8988T (cell line): ENCODE measurements at regions not wholly inside any gene's neighbourhood (a gene's known extent, or its start where the extent isn't known, plus 50 kb on each side); places are given as distances from the start of the nearest gene placed in this dataset.

ENCODE experiments used
- DNase-seq: peaks from one replicate; pipeline ENCODE4 v3.0.0; 2011

DNA sequence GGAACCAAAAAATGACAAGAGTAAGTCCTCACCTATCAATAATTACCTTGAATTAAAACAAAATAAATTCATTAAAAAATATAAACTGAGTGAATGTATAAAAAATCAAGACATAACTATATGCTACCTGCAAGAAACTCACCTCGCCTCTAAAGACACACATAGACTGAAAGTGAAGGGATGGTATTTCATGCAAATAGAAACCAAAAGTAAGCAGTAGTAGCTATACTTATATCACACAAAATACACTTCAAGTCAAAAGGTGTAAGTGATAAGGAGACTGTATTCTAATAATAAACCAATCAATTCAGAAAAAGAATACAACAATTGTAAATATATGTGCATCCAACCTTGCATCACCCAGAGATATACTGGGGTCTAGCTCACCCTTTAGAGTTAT is 332.6 kb downstream of the SH2D4B start:
- DNase-seq: no peak

DNA sequence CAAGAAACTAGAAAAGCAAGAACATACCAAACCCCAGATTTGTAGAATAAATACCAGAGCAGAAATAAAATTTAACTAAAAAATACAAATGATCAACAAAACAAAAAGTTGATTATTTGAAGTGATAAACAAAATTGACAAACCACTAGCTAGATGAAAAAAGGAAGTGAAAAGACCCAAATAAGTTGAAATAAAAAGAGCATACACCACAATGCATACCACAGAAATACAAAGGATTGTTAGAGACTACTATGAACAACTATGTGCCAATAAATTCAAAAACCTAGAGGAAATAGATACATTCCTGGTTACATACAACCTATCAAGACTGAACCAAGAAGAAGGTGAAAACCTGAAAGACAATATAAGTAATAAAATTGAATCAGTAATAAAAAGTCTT is 333.4 kb downstream of the SH2D4B start:
- no peak for DNase-seq

DNA sequence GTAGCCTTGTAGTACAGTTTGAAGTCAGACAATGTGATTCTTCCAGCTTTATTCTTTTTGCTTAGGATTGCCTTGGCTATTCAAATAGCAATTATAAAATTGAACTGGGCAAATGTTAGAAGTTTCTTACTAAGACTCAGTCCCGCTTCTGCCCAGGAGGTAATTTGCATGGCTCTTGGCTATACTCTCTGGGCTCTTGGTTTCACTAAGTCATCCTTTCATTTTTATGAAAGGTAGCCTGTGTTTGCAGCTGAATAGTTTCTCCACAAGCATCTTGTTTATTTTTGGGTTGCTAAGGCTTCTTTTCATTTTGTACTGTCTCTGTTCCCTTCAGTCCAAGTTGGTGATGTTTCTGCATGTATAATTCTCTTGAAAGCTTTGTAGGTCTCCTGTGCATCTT is 340.6 kb downstream of the SH2D4B start:
- no peak for DNase-seq

DNA sequence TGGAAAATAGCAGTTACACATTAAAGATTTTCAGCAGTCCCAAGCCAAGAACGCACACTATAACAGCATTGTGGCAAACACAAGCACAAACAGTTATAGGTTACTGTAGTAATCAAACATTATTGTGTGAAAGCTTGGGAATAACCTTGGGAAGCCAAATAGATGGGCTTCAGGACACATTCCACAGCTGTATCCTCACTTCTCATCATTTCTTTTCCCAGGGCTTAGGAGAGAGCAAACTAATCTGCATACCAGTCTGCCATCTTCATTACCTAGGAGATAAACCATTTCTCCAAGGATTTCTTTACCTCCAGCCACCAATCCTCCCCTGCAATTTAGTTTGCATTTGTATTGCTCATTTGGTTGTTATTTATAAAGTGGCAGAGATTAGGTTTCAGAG is 352.4 kb downstream of the SH2D4B start:
- DNase-seq: no peak

DNA sequence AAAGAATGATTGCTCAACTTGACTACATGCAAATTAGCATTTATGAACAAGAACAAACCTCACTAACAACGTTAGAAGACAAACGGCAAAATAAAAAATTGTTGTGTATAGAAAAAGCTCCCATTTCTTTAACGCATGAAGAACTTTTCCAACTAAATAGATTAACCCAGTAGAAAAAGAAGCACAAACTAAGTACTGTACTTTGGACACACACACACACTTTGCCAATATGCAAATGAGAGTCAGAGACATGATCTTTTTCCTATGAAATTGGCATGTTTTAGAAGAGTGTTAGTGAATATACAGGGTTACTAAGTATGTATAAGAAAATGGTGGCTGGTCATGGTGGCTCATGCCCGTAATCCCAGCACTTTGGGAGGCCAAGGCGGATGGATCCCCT is 355.6 kb downstream of the SH2D4B start:
- no peak for DNase-seq

DNA sequence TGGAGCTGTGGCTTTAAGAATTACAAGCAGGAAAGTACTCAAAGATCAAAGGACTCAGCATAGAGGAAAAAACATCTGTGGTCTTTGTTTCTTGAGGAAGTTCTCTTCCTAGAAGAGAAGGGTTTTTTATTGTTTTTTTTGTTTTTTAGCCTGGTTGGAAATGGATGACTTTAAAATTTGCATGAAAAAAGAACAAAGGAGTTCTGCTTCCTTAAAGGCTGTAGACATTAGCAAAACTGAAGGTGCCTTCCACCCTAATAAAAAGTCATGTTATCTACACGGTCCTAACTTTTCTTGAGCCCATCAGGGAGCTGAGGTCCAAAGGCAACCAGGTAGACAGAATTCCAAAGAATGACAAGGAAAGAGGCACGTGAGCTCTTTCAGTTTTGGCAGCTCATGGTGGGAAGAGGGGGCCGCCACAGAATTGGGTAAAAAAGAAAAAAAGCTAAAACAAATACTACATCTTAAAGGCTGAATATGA is 356.6 kb downstream of the SH2D4B start:
- no peak for DNase-seq

DNA sequence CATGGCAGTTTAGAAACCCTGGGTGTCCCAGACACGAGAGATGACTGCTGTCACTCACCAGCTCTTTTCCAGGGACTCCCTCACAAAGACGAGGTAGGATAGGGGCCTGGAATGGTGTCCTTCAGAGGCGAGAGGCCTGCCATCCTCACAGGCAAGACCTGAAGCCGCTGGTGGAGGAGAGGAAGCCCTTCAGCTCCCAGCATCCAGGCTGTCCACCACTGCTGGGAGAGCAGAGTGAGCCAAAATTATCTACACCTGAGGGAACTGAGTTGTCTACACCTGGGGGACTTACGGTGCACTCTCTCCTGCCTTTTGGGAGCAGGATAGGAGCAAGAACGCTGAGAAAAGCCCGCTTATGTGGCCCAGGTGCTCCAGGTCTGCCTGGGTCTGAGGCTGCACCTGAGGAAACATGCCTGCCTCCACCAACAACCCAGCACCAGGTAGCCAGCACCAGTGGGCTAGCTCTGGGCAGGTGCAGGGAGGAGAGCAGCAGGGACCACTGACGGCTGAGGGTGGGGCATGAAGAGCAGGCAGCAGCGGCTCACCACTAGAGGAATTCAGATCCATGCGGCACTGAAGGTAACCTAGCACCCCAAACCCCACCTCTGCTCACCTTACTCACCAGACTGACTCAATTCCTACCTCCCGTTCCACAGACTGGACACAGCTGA is 357.2 kb downstream of the SH2D4B start:
- DNase-seq: no peak

DNA sequence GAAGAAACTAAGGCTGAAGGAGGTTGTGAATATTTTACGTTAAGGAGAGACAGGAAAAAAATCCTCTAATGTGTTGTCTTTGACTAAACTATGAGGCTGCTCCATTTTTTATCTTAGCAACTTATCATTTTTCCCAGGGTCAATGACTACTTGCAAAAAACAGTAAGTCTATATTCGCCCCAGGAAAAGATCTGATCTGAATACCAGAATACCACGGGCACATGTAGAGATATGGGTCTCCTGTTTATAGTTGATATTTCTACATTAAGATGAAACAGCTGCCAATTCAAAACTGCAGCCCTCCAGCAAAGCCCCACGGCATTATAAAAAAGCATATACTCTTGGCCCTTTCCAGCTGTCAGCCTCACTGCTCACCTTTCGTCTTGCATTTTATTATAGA is 358.4 kb downstream of the SH2D4B start:
- no peak for DNase-seq

DNA sequence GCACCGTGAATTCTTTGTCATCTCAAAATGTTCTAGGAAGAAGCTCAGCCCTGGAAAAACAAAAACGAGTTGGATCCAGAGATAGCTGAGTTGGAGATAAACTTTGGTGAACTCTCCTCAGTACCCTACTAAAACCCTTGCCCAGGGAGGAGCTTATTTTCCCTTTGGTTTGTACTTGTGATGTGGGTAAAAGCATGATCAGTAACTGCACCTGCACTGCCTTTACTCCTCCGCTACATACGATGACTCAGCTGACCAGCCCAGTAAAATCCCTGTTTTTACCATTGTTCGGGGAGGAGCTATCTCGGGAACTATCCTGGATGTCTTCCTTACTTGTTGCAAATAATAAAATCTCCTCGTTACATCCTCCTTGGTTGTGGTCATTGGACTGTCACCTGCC is 359.3 kb downstream of the SH2D4B start:
- no peak for DNase-seq

DNA sequence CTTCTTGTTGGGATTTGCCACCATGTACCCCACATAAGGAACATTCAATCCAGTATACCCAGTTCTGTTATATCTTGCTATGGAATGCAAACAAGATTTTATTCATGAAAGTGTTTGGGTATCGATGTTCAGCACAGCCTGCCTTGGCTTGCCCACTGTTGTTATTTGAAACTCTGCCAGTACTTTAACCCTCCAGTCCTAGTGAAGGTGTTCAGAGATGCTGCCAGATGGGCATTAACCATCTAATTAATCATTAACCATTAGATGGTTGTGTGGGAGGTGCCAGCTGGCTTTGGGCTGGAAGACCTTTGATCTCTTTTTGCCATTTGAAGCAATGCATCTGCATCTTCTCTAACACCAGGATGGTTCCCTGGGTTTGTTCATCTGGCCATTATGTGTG is 363.0 kb downstream of the SH2D4B start:
- no peak for DNase-seq

DNA sequence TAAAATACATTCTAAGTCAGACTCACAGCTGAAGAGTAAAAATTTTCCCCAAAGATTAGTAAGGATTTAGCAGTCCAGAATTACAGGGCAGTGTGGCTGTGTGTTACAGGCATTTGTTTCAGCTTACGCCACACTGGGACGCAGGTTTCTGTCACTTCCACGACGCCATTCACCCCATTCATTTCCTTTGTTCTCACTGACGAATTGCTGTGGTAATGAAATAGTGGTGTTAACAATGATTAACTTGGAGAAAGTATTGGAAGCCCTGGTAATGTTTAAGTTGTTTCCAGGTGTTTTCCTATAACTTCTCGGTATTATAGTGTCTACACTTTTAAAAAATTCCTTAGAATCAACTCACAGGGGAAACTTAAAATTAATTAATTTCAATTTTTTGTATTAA is 370.9 kb downstream of the SH2D4B start:
- no peak for DNase-seq

DNA sequence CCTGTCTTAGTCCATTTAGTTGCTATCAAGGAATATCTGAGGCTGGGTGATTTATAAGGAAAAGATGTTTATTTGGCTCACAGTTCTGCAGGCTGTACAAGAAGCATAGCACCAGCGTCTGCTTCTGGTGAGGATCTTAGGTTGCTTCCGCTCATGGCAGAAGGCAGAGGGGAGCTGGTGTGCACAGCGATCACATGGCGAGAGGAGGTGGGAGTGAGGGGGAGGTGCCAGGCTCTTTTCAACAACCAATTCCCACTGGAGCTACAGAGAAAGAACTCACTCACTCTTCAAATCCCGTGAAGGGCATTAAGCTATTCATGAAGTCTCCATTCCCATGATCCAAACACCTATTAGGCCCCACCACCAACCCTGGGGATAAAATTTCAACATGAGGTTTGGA is 371.6 kb downstream of the SH2D4B start:
- no peak for DNase-seq

DNA sequence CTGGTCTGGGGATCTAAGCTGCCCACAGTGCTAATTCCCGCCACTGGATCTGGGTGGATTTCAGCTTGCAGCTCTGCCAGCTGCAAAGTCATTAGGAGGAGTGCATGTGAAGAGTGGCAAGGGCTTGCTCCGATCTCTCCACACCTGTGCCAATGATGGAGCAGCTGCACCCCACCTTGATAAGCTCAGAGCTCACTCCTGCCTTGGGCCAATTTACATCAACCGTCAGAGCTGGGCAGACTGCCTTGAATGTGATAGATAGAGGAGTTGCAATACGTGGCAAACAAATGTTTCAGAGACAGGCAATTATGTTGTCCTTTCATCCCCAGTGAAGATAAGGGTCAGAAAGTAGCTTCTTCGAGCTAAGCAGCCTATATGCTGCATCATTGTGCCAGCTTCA is 379.9 kb downstream of the SH2D4B start:
- no peak for DNase-seq

DNA sequence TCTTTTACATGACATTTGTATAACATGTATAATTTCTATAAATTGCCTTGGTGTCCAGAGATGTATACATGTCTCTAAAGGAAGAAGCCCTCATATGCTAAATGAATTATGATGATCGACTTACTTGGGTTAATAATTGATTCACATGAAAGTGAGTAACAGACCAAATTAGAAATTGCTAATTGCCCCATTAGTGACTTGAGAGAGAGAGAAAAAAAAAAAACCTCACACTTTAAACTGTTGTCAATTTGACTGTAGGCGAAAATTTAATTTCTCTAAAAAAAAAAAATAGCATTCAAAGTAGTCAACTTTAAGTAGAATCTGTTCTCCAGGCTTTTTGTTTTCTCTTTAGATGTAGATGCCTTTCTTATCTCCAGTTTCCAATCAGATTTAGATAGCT is 383.3 kb downstream of the SH2D4B start:
- DNase-seq: no peak

DNA sequence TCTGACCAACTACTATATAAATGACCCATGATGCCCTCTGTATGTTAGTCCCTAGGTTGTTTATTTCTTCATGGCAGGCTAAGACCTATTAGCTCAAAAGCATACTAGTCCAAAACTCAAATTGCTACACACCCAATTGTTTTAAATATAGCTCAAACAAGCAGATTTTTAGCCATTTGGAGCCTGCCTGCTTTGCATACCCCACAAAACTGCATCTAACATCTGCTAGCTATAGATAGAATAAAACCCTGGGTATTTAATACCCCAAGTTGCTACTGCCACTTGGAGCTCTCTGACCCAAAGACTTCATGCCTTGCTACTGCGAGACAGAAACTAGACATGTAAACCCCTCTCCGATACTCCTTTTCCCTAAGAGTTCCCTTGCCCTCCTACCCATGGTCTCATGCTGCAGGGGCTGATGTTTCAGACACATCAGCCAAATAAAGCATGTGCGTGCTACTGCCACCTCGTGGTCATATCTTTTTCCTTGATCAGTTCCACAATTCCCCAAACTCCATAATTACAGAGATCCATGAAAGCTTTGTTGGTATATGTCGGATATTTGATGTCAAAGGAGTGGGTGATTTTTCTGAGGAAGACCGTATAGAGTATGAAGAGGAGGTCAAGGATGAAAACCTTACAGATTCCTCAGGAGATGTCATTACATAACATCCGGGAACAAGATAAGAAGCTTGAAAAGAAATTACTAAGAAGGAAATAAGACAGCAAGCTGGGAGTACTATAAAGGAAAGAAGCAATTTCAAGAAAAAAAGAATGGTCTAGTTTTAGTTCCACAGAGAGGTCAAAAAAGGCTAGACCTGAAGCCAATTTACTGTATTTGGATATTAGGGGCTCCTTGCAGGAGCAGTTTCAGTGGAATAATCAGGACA is 386.6 kb downstream of the SH2D4B start:
- no peak for DNase-seq

DNA sequence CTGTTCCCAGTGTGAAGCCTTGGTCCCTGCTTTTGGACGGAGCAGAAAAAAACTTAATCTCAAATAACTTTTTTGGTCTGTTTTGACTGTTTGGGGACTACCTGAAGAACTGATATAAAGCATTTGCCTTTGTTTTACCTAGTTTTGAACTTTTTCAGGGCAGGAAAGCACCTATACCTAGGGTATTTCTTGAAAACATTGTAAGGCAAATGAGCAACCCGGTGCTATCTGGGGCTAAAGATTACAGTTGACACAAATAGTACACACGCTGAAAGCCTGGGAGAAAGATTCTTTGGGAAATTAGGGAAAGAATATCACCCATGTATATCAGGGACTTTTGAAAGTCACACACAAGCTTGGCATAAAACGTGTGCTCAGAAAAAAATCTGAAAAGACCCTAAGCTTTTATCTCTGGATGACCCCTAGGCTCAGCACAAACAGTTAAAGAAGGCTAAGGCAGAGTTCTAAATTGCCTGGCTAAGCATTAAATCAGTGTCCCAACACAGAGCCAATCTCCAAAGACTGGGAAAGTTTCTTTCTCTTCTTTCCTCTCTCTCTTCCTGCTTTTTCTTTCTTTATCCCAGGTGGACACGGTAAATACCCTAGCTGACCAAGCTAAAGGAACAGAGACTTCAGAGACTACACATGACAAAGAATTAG is 389.8 kb downstream of the SH2D4B start:
- DNase-seq: no peak

DNA sequence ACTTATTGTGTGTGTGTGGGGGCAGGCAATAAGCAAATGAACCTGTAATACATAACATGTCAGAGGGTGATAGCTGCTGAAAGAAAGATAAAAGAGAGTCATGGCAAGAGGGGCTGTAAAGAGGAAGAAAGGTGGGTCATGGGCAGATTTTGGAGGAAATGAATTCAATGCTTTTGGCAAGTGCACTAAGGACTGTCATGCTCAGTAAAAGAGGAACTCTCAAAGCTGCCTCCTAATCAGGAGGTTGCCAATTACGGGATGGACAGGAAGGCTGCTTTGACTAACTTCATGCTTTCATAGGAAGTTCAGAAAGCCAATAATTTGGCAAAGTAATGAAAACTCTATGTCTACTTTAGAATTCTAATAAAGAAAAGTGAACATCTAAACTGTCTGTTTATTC is 401.2 kb downstream of the SH2D4B start:
- no peak for DNase-seq

DNA sequence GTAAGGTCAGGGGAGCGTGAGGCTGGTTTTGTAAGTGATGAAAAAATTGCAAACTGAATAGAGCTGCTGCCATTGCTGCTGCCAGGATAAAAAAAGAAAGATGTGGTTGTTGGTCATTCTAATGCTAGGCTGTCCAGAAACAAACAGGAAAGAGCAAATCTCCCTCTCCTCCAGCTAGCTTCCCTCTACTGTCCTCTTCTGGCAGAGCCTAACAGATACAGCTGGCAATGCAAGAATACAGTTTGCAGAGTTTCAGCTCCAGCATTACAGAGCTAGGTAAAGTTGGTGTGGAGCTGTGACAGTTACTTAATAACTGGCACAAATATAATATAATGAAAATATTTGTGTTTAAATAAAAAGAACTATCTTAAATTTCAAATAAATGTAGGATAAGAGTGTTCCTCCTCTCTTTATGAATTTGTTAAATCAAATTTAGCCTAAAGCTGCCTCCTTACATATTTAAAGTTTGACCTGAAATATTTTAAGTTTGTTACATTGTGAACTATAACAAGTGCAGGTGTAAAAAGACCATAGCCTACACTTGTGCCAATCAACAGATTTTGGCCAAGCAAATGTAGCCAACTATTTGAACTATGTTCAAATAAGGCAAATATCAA is 407.7 kb downstream of the SH2D4B start:
- DNase-seq: no peak

DNA sequence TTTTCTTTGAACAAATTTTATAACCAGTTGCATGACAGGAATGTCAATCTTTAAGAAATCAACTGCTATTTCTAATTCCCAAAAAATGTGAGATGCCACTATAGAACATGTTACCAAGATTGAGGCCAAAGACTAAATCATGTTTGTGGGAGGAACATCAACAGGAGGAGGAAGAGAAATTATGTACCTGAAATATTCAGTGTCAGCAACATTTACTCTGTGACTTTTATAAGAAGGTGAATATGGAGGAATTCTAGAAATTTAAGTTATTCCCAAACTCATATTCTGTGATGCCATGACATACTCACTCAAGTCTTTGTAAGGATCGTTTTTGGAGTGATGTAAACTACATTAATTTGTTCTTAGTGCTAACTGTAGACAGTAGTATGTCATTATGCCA is 408.4 kb downstream of the SH2D4B start:
- DNase-seq: no peak

DNA sequence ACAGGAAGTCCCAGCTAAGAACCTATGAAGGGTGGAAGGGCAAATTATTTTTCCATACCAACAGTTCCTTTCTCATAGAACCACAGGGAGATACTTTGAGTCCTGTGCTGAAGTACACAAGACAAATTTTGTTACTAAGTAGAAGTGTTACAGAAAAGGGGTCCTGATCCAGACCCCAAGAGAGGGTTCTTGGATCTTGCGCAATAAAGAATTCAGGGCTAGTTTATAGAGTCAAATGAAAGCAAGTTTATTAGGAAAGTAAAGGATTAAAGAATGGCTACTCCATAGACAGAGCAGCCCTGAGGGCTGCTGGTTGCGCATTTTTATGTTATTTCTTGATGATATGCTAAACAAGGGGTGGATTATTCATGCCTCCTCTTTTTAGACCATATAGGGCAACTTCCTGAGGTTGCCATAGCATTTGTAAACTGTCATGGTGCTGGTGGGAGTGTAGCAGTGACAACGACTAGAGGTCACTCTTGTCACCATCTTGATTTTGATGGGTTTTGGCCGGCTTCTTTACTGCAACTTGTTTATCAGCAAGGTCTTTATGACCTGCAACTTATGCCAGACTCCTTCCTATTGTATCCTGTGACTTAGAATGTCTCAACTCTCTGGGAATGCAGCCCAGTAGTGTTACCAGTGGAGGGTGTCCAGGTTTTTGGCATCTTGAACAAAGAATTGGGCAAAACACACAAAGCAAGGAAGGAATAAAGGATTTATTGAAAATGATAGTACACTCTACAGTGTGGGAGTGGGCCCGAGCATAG is 409.4 kb downstream of the SH2D4B start:
- no peak for DNase-seq

DNA sequence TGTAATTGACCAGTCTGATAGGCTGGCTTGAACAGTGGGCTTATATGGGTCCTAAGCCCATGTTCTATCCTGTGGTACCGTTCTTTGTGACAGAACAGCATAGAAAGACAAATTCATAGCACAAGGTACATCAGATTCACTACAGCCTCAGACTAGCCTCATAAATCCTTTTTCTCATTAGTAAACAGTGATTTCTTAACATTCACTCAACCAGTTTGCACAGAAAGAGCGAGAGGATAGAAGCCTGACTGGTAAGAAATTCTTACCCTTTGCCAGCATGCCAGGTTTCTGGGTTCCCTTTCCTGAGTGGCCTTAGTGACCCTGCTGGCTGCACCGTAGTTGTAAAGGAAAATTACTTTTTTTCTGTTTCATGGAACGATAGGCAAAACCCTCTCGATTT is 412.1 kb downstream of the SH2D4B start:
- DNase-seq: no peak

DNA sequence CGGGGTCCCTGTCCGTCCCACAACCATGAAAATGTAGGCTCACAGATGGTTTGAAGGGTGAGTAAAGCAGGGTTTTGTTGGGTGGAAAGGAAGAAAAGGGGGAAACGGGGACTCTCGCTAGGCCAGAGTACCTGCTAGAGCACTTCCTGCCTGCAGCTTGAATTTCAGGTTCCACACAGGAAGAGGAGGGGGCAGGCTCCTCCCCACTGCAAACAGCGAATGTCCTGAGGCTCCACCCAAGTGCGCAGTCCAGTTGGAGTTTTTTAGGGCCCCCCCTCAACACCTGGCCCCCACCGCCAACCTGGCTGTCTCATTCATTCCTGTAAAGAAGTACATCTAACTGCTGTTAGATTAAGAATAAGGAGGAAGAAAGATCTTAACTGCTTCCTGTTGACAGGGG is 414.7 kb downstream of the SH2D4B start:
- DNase-seq: no peak

DNA sequence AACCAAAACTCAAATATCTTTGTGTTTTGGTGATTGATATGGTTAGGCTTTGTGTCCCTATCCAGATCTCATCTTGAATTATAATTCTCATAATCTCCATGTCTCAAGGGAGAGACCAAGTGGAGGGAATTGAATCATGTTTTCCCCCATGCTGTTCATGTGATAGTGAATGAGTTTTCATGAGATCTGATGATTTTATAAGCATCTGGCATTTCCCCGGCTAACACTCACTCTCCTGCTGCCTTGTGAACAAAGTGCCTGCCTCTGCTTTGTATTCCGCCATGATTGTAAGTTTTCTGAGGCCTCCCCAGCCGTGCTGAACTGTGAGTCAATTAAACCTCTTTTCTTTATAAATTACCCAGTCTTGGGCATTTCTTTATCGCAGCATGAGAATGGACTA is 419.5 kb downstream of the SH2D4B start:
- DNase-seq: no peak
